HG03095 (cell line): ENCODE measurements at regions not wholly inside any gene's neighbourhood (a gene's known extent, or its start where the extent isn't known, plus 50 kb on each side); places are given as distances from the start of the nearest gene placed in this dataset.
A peak's percentile ranks its signal among the peaks of the same experiment; 100 is the strongest.
"Not testable (repeated sequence)": the region's sequence is repeated elsewhere in the genome, so short reads cannot be mapped to it uniquely, and the experiment has no call there.

Source experiments
- ATAC-seq: cut with Tn5 transposase; IDR thresholded peaks from one replicate; pipeline ENCODE4 v1.9.1; 2021; ENCODE audit warnings: moderate library complexity; ENCODE audit not compliant: unreplicated experiment

DNA sequence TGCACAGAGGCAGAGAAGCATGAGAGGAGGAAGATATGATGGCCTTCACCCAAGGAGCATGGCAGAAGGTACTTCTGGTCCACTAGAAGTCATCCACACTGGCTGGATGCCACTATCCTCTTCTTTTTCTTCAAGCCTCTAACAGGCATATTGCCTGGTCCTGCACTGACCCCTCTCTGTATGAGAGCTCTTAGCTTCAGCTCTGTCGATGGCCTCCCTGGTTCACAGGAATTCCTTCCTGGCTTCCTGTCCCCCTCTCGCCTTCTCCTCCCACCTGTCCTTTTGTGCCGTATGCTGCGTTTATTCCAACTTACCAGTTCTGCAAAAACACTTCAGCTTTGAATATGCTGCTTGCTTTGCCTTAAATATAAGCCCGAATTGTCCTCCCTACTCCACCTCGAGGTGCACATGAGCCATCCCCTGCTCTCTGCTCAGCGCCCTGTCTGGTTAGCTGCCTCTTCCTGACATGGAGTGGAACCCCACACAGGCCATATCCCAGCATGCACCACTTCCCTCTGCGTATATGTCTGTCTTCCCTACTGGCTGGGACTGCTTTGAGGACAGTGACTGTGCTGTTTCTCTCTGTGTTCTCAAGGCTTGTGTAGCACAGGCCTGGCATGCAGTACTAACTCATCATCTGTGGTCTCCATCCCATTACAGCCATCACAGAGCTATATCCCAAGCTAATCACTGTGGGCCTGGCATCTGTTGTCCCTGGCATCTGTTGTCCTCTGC lies 474.9 kb downstream of the EIPR1 start:
- no peak for ATAC-seq

DNA sequence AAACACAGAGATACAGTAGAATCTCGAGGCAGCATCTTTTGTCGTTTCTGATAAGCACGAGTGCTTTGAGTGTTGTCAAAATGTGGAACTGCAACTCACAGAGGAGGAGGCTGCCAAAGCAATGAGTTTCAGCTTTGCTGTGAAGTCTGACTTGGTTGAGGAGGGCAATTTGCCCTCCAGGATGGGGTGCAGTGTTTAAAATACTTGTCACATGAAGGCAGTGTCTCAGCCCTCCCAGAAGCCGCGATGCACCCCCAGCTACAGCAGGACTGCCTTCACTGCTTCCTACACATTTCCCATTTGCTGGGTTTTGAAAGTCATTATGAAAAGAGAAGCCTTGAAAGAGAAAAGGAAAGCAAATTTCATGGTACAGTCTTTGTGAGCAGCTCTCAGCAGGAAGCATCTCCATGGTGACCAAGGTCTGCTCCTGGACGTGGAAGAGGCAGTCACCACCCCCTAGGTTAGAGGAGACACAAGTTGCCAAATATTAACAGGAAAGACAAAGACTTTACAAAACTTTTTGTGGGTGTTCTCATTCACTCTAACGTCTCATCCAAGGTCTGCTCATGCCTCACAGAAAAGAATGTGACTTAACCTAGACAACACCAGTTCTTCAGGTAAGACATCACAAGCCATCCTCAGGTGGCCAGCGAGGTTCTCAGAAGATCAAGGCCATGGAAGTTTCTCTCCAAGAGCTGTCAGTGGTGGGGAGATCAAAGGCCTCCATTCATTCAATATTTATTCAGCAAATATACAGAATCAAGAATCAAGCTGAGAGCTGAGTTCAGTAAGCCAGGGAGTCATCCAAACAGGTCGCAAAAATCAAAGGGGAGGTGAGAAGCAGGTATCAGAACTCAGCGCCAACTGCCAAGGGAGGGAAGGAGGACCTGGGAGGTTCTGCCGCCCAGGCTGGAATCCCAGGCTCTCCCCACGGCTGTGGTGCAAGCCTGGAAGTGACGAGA lies 476.0 kb downstream of the EIPR1 start:
- peak; percentile 87 for ATAC-seq

DNA sequence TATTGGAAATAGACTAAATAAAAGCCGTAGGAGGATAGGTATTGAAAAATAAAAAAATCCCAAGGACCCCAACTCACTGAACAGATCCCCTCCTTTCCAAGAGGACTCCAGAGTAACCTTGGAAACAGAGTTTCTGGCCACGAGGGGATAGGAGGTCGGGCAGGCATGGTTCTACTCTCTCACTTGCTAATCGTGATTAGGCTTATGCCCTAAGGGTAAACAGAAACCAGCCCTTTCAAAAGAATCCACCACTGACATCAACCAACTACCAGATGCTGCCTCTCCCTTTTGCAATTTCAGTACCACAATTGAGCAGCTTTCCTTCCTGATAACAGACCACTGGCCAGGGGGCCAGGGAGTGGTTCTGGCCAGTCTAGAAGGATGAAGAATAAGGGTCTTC lies 477.8 kb downstream of the EIPR1 start:
- ATAC-seq: no peak

DNA sequence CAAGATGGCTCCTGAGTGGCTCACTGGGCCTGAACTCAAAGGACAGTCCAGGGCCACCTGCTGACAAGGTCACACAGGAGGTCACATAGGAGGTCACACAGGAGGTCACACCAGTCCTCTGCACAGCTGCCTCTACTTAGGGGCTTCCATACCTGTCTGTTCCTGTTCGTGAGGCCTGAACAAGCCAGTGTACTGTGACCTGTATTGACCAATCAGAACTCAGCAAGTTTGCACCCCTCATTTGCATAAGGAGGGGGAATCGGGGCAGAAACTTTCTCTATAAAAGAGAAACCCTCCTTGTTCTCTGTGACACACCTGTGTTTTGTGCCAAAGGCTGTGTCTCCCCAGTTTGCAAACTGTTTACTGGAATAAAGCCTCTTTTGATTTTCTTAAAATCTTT lies 478.9 kb downstream of the EIPR1 start:
- ATAC-seq: no peak

DNA sequence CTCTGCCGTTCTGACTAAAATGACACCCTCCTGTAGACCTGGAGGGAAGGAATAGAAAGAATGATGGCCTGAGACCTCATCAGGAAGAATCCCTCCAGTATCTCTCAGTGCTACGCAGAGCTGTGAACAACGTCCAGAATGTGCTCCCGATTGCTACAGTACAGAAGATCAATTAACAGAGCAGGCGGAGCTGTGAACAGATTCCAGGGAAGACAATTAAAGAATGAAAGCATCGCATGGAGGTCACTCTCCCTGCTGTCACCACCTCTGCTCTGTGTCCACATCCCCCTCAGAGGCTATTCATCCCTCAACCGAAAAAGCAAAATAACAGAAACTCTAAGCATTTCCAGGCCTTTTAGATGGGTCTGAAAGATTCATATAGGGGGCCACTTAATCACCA lies 481.0 kb downstream of the EIPR1 start:
- ATAC-seq: no peak

DNA sequence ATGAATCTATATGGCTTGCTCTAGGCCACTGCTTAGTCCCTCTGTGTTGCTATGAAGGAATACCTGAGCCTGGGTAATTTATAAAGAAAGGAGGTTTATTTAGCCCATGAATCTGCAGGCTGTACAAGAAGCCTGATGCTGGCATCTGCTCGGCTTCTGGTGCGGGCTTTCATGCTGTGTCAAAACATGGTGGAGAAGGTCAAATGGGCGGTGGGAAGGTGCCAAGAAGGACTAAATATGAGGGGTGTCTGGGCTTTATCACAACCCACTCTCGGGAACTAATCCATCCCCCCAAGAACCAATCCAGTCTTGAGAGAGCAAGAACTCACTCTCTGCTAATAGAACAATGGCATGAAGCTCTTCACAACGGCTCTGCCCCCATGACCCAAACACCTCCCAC lies 481.6 kb downstream of the EIPR1 start:
- no peak for ATAC-seq

DNA sequence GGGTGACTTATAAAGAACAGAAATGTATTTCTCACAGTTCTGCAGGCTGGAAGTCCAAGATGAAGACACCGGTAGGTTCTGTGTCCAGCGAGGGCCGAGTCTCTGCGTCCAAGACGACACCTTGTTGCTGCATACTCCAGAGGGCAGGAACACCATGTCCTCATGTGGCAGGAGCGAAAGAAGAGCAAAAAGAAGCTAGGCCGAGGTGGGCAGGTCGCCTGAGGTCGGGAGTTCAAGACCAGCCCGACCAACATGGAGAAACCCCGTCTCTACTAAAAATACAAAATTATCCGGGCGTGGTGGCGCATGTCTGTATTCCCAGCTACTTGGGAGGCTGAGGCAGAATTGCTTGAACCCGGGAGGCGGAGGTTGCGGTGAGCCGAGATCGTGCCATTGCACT lies 483.6 kb downstream of the EIPR1 start:
- ATAC-seq: not testable (repeated sequence)

DNA sequence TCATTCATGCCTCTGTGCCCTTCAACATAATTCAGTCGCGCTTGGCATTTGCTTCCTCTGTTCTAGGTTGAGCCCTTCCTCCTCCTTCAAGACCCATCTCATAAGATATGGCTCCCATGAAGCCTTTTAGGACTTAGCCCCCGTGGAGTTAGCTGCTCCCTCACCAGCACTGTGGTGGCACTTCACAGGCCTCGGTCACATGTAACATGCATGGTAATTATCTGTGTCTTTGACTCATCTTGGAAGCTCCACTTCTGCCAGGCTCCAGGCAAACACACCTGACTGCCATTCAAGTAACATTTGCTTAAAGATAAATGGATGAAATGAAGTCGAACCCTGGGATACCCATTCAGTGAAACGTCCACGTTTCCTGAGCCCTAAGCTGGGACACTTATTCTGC lies 484.7 kb downstream of the EIPR1 start:
- no peak for ATAC-seq

DNA sequence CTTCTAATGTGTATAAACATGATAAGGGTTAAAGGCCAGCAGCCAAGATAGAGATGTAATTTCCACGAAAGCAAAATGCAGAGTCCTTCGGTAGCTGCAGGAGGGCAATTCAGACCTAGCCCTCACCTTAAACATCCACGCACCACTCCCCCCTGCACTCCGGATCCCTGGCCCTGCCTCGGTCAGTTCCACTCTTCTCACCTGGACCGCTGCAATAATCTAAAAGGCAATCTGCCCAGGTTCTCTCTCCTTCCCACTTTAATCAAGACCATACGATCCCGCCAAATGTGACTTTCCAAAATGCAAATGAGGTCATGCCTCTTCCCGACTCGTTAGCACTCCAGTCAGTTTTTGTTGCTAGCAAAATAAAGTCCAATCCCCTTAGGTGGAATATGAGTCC lies 485.2 kb downstream of the EIPR1 start:
- ATAC-seq: no peak

DNA sequence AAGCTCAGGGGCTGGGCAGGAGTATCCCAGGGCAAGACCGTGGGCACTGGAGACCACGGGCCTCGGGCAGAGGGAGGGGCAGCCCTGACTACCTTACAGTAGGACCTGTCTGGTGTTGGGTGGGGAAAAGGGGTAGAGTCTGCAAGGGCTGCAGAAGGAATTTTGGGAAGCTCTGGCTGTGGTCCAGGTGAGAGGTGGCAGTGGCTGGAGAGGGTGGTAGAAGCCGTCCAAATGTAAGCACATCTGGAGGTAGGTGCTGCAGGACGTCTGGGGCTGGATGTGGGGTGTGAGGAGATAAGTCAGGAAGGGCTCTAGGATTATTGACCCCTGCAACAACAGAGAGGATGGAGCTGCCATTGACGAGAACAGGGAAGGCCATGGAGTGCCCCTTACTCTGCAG lies 486.7 kb downstream of the EIPR1 start:
- no peak for ATAC-seq

DNA sequence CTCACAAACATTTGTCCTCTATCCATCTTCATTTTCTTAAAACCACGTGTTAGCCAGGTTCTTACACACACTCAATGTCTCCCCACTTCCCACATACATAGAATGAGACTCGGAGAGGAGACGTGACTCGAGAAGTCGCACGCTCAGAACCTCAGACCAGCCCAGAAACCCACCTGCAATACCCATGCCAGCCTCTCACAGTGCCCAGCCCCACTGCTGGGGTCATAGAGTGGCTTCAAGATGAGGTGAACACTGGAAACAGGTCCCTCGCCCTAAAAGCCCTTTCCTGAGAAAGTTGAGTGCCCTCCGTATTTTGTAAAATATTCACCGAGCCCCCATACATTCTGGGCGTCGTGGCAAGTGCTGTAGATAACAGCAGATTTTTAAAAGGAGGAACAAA lies 487.4 kb downstream of the EIPR1 start:
- ATAC-seq: no peak

DNA sequence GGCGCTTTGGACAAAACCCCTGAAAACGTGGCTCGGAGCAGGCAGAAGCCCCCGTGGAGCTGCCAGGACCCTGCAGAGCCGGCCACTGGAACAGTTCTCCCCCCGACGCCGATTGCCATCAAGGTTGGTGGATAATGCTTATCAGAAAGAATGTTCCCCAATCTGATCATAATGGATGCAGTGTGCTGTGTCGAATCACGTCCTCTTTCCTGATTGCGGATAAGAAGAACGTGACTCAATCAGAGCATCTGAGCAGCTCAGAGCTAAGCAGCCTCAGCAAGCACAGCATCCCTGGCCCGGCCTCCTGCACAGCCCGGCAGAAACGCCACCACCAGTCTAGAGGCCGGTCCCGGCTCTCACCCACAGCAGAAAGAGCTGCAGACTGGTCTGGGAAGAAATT lies 488.0 kb downstream of the EIPR1 start:
- ATAC-seq: no peak

DNA sequence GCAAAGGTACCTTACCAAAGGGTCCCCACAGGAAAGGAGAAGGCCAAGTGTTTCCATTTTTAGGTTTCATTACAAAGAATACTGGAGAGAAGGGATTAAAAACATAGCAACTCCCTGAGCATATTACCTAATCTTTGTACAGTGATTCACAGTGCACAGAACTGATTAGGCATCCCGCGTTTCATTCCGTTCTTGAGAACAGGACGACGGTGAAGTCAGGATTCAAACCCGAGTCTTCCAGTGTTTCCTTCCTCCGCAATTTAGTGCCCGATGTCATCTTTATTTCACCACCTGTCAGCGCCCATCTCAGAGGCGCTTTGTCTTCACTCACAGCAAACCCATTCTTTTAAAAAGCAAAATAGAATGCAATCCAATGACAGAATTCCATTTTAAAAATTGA lies 488.5 kb downstream of the EIPR1 start:
- ATAC-seq: no peak

DNA sequence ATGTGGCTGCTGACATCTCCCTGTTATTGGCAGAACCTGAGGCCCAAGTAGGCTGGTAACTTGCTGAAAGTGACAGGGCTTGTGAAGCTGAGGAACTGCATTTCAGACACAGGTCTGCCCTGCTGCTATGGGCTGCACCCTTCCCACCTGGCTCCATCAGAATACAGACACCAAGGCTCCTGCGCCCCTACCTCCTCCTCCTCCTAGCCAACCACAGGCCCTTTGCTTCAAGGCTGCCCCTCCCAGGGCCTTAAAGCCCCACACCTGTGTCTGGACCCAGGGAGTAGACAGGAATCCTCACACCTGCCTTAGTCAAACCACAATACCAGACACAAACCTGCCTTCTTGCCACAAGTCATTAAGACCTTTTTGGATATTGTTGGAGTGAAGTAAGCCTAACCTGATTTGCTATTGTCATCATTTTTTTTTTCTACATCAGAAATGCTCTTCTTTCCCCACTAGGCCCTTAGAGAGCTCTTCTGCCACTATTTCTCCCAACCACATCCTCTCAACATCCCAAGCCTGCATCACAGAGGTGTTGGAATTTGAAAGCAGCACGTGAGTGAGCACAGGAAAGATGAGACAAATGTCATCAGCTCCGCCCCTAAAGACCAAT lies 489.7 kb downstream of the EIPR1 start:
- ATAC-seq: no peak

DNA sequence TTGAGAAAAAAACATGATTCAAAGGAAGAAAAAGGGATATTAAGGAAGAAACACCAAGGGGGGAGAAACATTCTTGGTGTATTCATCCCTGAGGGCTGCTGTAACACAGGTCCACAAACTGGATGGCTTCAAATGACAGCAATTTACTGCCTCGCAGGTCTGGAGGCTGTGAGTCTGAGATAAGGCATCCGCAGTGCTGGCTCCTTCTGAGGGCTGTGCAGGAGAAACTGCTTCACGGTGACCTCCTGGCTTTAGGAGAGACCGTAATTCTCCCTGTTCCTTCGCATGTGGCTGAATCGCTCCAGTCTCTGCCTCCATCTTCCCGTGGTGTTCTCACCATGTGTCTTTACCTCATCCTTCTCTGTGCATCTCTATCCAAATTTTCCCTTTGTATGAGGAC lies 490.7 kb downstream of the EIPR1 start:
- no peak for ATAC-seq

DNA sequence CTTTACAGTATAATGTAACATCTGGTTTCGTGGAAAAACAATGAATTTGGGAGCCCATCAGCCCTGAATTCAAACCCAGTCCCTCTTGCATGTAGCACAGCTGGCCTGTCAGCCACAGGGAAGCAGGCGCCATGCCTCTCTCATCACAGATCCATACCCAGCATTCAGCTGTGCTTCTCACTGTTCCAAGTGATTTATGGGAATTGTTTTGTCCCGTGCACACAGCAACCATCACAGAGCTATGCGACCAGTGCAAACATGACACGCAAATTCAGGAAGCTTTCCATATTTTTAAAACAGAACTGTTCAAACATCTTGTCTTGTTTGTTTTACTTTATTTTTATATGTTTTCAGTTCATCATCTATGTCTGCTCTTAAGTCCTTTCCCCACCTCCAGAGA lies 496.1 kb downstream of the EIPR1 start:
- no peak for ATAC-seq

DNA sequence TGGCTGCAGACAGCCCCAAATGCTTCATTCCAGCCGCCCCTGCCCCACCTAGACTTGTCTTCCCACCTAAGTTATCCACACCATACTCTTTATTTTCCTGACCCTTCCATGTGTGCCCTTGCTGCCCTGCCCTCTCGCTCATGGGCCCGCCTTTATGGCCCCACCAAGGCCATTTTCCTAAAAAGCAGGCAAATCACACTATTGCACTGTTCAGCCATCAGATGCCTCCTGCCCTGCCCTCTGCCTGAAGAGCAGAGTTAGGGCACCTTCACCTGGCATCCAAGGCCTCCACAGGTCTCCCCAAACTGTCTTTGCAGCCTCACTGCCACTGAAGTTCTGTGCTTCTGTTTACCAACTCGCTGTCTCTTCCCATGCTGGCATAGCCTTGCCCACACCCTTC lies 496.7 kb downstream of the EIPR1 start:
- no peak for ATAC-seq

DNA sequence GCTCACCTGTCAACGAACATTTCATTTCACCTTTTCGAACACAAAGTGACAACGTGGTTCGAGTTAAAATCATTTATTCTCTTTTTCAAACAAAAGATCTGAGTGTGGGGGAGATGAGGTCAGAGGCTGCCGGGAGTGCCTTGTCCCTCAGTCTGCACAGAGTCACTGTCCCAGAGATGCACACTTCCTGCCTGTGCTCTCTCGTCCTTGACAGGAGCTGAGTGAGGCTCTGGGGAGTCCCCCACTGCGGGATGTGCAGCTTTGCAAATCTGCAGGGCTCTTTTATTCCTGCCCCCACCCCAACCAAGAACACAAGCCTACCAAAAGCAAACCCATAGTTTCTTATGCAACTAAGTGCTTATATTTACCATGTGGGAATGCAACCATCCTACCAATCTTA lies 497.8 kb downstream of the EIPR1 start:
- ATAC-seq: peak; percentile 100

DNA sequence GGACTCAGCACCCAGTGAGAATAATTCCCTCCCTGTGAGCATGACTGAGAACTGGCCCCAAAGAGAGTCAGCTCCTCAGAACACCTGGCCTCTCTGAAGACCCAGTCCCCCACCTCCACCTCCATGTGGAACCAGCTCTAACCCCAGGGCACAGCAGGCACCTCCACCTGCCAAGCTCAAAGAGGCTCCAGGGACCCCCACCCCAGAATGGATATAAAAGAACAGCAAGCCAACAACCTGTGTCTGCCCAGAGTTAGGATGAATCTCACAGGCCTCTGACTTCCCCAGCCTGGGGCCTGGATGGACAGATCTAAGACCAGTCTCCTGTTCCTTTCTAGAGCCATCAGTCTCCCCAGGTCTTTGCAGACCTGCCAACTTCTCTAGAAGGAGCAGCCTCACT lies 498.5 kb downstream of the EIPR1 start:
- ATAC-seq: no peak

DNA sequence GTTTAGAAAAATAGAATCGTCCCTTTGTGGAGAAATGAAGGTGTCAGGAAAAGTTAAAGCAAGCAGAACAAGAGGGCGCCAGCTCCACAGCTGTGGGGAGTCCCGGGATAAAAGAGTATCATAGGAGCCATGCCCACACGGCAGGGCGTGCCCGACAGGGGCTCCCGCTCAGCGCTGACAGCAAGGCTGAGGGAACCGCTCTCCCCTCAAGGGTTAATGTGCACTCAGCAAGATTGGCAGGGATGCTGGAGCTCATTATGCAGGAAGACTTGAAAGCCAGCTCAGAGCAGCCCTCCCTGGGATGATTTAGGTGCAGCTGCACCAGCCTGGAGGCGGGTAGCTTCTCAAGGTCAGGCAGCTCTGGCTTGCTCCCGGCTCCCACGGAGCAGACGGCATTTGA lies 500.2 kb downstream of the EIPR1 start:
- ATAC-seq: no peak

DNA sequence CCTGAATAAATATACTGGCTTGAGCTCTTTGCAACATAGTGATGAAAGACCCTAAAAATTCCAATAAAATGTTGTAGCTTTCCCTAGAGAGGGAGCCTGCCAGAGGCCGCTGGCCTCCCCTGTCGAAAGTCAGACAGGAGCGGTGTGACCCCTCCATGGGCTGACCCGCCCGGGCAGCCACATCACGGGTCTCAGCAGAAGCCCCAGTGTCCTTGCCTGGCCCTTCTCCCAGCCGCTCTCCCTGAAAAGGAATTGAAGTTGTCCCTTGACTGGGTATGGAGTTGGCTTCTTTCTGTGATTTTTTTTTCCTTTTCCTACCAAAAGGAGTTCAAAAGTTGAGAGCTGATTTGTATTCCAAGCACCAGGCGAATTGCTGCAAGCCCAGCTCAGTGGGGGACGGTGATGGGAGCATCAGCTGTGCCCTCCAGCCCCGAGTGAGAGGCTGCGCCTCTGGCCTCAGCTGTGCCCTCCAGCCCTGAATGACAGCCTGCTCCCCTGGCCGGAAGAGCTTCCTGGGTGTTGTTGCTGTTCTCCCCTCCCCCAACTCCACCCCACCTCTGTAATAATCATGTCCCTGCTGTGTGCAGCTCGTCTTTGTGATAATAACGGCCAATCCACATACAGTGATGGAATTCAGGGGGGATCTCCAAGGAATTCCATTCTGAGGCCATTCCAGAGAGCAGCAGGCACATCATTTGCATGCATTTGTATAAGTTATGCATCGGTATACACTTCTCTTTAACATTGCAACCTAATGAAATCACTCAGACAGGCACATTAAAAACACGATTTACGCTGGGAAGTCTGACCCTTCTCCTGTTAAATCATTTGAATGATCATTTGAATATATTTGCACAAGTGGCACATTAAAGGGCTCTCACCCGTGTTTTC lies 501.0 kb downstream of the EIPR1 start:
- no peak for ATAC-seq
